Stomach (tissue), 8 donors: ENCODE measurements at regions not wholly inside any gene's neighbourhood (a gene's known extent, or its start where the extent isn't known, plus 50 kb on each side); places are given as distances from the start of the nearest gene placed in this dataset.
"Not testable (repeated sequence)": the region's sequence is repeated elsewhere in the genome, so short reads cannot be mapped to it uniquely, and the experiment has no call there.

ENCODE experiments used
- DNase-seq, 2 donors: peaks; one replicate each; pipeline versions ENCODE4 v3.0.0 to v3.0.0-alpha.2; 2013 to 2019
- H3K27ac ChIP-seq, 5 donors: fragments of 200-600 bp in 4 of 5; sonication (generic) in 4 of 5; one replicate each; pipeline ENCODE4 v1.5.1; 2013 to 2019; ENCODE audit warnings: mild to moderate bottlenecking in 1 of 5, moderate library complexity in 1 of 5
- H3K27me3 ChIP-seq, 3 donors: fragments of 200-600 bp; sonication (generic); one replicate each; pipeline ENCODE4 v1.5.1; 2017 to 2019; ENCODE audit warnings: mixed run types in 1 of 3
- H3K36me3 ChIP-seq, 4 donors: fragments of 200-600 bp; sonication (generic); 1 replicate in 3 of 4; 2 replicates in 1 of 4; pipeline ENCODE4 v1.5.1; 2016 to 2019
- H3K4me1 ChIP-seq, 4 donors: fragments of 200-600 bp; sonication (generic); one replicate each; pipeline ENCODE4 v1.5.1; 2016 to 2019
- H3K4me3 ChIP-seq, 4 donors: fragments of 200-600 bp; sonication (generic) in 3 of 4; one replicate each; pipeline ENCODE4 v1.5.1; 2016 to 2019; ENCODE audit warnings: mild to moderate bottlenecking in 1 of 4
- H3K9me3 ChIP-seq, 4 donors: fragments of 200-600 bp; sonication (generic); one replicate each; pipeline ENCODE4 v1.5.1; 2016 to 2019
- EP300 ChIP-seq: sonication (generic); formaldehyde crosslinking; IDR thresholded peaks from one replicate; pipeline ENCODE4 v1.6.1; 2017; ENCODE audit warnings: antibody characterized with exemption
- POLR2A ChIP-seq, 4 donors: fragments of 450-650 bp; IDR thresholded peaks; one replicate each; pipeline ENCODE4 v1.6.1; 2016; ENCODE audit warnings: antibody characterized with exemption in 4 of 4, control low read depth in 2 of 4, mild to moderate bottlenecking in 1 of 4, moderate library complexity in 1 of 4
- POLR2AphosphoS5 ChIP-seq, 3 donors: sonication (generic); formaldehyde crosslinking; IDR thresholded peaks; one replicate each; pipeline ENCODE4 v1.6.1; 2016; ENCODE audit warnings: antibody characterized with exemption in 3 of 3
- WGBS, 5 donors: extraction: QIAGEN DNeasy Blood & Tissue Kit in 3 of 5; methylation state at CpG; one replicate each; pipeline versions ENCODE4 v1.1.5 to v1.1.7; 2013 to 2018; 5-methylcytosine and 5-hydroxymethylcytosine counted together
- intact Hi-C: fragments of 100-400 bp; cut with DNase I; formaldehyde crosslinking; loops from one replicate; pipeline ENCODE4 v1.15.1; 2023; ENCODE audit warnings: low total_unique reads
- TF ChIP-seq, protein P1 (sequence below), 7 experiments: fragments of 450-650 bp in 4 of 7; fragments of 200-600 bp in 3 of 7; sonication (generic) in 3 of 7; IDR thresholded peaks; one replicate each; pipeline ENCODE4 v1.5.1; 2016 to 2019; ENCODE audit warnings: antibody characterized with exemption in 7 of 7, control low read depth in 2 of 7, mild to moderate bottlenecking in 1 of 7
- donor health status: healthy with polysubstance abuse.
- donor health status: Bipolar disorder and iron deficiency.
- donor health status: healthy.

DNA sequence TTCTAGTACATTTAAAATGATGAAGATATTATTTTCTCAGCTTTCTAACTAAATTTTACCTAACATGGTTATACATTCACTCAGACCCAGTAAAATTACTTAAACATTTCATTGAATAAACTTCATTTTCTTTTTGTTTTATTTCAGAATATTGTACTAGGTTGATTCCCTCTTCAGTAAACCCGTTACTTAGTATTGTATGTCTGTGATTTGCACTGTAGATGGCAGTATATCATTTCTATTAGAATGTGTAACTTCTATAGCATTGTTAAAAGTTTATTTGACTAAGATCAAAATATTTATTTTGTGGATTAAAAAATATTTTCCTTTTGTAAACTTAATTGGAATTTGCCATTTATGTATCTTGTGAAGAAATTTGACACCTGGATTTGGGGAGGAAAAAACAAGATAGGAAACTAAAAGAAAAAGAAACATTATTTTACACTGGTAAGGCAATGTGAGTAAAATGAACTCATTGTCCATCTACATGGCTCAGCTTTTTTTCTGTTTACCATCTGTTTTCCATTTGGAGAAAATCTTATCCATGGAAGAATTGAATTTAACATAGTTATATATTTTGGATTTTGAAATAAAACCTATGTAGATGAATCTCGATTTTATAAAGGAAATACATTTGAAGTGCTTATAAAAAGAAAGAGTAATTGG lies 145.6 kb upstream of the METTL14 start:
- H3K9me3 ChIP-seq, H3K27me3 ChIP-seq, H3K36me3 ChIP-seq, H3K4me3 ChIP-seq, intact Hi-C loops, H3K27ac ChIP-seq, H3K4me1 ChIP-seq: not testable (repeated sequence)
- TF ChIP-seq, protein P1, sequence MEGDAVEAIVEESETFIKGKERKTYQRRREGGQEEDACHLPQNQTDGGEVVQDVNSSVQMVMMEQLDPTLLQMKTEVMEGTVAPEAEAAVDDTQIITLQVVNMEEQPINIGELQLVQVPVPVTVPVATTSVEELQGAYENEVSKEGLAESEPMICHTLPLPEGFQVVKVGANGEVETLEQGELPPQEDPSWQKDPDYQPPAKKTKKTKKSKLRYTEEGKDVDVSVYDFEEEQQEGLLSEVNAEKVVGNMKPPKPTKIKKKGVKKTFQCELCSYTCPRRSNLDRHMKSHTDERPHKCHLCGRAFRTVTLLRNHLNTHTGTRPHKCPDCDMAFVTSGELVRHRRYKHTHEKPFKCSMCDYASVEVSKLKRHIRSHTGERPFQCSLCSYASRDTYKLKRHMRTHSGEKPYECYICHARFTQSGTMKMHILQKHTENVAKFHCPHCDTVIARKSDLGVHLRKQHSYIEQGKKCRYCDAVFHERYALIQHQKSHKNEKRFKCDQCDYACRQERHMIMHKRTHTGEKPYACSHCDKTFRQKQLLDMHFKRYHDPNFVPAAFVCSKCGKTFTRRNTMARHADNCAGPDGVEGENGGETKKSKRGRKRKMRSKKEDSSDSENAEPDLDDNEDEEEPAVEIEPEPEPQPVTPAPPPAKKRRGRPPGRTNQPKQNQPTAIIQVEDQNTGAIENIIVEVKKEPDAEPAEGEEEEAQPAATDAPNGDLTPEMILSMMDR (IDR thresholded peaks at IDR 0.05): peak in 2 of 7 experiments; percentile 7 to 21
- peak in 1 of 2 donors; percentile 18 for DNase-seq
- 33 to 41% (median 39%) methylated on average over 2 of the region's 2 CpGs for WGBS, 5 donors

GRCh38 chr4:118556576-118556975 lies 128.6 kb upstream of the METTL14 start:
- DNase-seq, H3K9me3 ChIP-seq, H3K4me1 ChIP-seq, H3K27me3 ChIP-seq, intact Hi-C loops, H3K4me3 ChIP-seq, H3K27ac ChIP-seq, H3K36me3 ChIP-seq: not testable (repeated sequence)
- whole genome bisulfite sequencing, 5 donors: 75 to 85% (median 82%) methylated on average over 6 to 7 of the region's 7 CpGs

- peak in 1 of 2 donors; percentile 2 for DNase-seq
- no peaks in the 10 kb centered on the region for H3K36me3 ChIP-seq
- no peaks in the 10 kb centered on the region for H3K9me3 ChIP-seq
- TF ChIP-seq POLR2A (IDR thresholded peaks at IDR 0.05): no peak
- no peak for TF ChIP-seq POLR2AphosphoS5 (IDR thresholded peaks at IDR 0.05)
- no peak for TF ChIP-seq EP300
- TF ChIP-seq, protein P1 (IDR thresholded peaks at IDR 0.05): no peak
- intact Hi-C loops: no loop called here
- 50 to 62% (median 60%) methylated on average over 8 of the region's 8 CpGs for WGBS, 5 donors
- H3K4me1 ChIP-seq: no peaks in the 10 kb centered on the region
- H3K4me3 ChIP-seq: no peak overlapping the region
- H3K27me3 ChIP-seq: no peaks in the 10 kb centered on the region
- no peak overlapping the region for H3K27ac ChIP-seq
These were observed 127.8 kb upstream of the METTL14 start for GRCh38 chr4:118557298-118557851.

- H3K4me1 ChIP-seq, H3K4me3 ChIP-seq, H3K27me3 ChIP-seq, DNase-seq, H3K27ac ChIP-seq, intact Hi-C loops, H3K36me3 ChIP-seq, H3K9me3 ChIP-seq: not testable (repeated sequence)
- 64 to 81% (median 73%) methylated on average over 4 to 7 of the region's 7 CpGs for WGBS, 5 donors
These were observed 127.0 kb upstream of the METTL14 start for GRCh38 chr4:118558188-118558587.

DNA sequence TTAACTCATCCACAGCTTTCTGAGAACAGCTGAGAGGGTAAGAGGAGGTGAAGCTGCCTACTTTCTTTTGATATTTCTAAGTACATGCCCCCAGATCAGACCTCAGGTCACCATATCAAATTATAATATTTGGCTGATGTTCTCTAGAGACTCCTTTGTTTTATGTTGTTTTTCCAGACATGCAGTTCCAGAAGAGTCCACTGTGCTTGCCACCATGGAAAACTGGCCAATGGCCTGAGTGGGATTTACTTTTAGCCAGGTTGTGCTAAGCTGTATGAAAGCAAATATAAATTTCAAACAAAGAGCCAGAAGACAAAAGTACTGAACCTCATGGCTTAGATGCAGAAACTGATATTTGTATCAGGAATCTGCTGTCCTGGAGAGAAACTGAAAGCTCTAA lies 123.6 kb upstream of the METTL14 start:
- H3K9me3 ChIP-seq, H3K27me3 ChIP-seq, H3K4me1 ChIP-seq, H3K4me3 ChIP-seq, H3K27ac ChIP-seq, DNase-seq, intact Hi-C loops, H3K36me3 ChIP-seq: not testable (repeated sequence)

DNA sequence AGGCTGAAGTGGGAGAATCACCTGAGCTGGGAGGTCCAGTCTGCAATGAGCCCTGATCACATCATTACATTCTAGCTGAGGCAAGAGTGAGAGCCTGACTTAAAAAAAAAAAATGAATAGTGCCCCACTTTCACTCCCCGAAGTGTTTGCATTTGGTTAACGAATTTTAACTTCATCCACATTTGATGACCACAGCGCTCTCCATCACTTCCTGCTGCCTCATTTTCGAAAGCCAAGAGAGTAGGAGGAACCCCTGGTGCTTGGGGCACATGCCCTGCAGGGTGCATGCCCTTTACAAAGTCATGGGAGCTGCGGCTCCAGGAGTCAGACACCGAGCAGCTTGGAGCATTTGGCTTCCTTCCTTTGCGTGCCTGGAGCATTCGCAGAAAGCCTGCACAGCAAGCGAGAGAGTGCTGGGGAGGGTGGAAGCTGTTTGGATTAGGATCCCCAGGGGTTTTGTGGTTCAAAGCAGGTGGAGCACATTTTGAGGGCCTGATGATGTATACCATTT lies 119.1 kb upstream of the METTL14 start:
- H3K36me3 ChIP-seq, H3K27me3 ChIP-seq, H3K27ac ChIP-seq, H3K4me3 ChIP-seq, H3K4me1 ChIP-seq, intact Hi-C loops, DNase-seq, H3K9me3 ChIP-seq: not testable (repeated sequence)
- 10 to 29% (median 25%) methylated on average over 8 to 9 of the region's 9 CpGs for WGBS, 5 donors

GRCh38 chr4:118572991-118573390 lies 112.2 kb upstream of the METTL14 start:
- H3K36me3 ChIP-seq, intact Hi-C loops, H3K27ac ChIP-seq, H3K4me1 ChIP-seq, H3K27me3 ChIP-seq, DNase-seq, H3K4me3 ChIP-seq, H3K9me3 ChIP-seq: not testable (repeated sequence)
- WGBS, 5 donors: 91 to 94% (median 92%) methylated on average over 9 to 10 of the region's 10 CpGs

GRCh38 chr4:118574251-118574913 lies 110.8 kb upstream of the METTL14 start:
- WGBS, 5 donors: 45 to 52% (median 49%) methylated on average over 3 of the region's 3 CpGs
- H3K27me3 ChIP-seq, DNase-seq, H3K36me3 ChIP-seq, intact Hi-C loops, H3K4me1 ChIP-seq, H3K27ac ChIP-seq, H3K4me3 ChIP-seq, H3K9me3 ChIP-seq: not testable (repeated sequence)

DNA sequence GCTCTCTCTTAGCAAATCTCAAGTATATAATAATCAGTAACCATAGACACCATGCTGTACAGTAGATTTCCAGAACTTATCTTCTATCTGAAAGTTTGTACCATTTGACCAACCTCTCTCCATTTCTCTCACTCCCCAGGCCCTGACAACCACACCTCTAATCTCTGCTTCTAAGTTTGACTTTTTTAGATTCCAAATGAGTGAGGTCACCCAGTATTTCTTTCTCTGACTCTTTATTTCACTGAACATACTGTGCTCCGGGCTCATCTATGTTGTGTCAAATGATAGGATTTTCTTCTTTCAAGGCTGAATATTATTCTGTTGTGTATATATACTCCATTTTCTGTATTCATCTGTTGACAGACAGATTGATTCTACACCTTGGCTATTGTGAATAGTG lies 110.1 kb upstream of the METTL14 start:
- H3K9me3 ChIP-seq, H3K27ac ChIP-seq, intact Hi-C loops, H3K36me3 ChIP-seq, H3K27me3 ChIP-seq, H3K4me1 ChIP-seq, H3K4me3 ChIP-seq, DNase-seq: not testable (repeated sequence)
- 54 to 94% (median 70%) methylated on average over 1 of the region's 1 CpG for WGBS, 5 donors
